ENCODE measurements at regions not wholly inside any gene's neighbourhood (a gene's known extent, or its start where the extent isn't known, plus 50 kb on each side); places are given as distances from the start of the nearest gene placed in this dataset.

DNA sequence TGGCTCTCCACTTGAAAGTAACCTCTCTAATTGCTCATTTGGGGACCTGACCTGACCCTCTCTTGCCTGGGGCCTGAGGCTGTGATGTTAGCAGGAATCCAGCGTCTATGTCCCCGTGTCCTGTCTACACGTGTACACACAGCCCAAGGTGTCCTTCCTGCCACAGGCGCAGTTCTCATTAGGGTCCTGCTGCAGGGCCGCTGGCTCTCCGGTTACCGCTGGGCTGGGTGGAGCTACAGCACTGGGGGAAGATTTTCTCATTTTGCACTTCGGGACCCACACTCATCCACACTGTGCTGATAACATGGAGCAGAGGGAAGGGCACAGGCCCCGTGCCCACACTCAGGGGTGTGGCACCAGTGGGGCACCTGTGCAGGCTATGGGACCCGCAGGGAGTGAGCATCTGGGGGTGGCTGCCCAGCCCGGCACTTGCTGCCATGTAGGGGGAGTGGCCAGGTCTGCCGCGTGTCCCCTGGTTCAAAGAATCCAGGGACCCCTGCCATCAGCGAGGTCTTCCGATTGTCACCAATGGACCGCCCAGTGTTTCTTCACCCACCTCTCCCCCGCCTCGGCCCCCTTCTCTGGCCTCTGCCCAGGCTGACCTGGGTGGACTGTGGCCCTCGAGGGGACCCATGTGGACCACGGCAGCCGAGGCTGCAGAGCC lies 98.7 kb upstream of the SFSWAP start:
- H2BK5ac ChIP-seq (ENCODE audit: low read depth, low read length) = no peak overlapping the region
- WGBS, 2 experiments (ENCODE audit: extremely low coverage in 1 of 2, insufficient coverage in 1 of 2, insufficient read length in 1 of 2, insufficient replicate concordance in 2 of 2, low coverage in 1 of 2, low lambda C conversion rate in 2 of 2, missing lambda C conversion rate in 1 of 2) = 91% methylated on average over 18 of the region's 21 CpGs; no CpG with 5 or more reads in 1 of the 2 experiments
- no peak overlapping the region for H3K27ac ChIP-seq (ENCODE audit: low read depth, low read length)
- H3K36me3 ChIP-seq (ENCODE audit: control insufficient read depth in 2 of 4, insufficient read depth in 4 of 4, low read length in 3 of 4) = no peaks in the 10 kb centered on the region
- ChIA-PET CTCF (ENCODE audit: partially characterized antibody) (no interaction called here), POLR2A (ENCODE audit: partially characterized antibody) (no interaction called here)
- TF ChIP-seq TAF7 (optimal IDR thresholded peaks at IDR 0.05; ENCODE audit: borderline replicate concordance, low read depth, low read length) = no peak
- TF ChIP-seq TBP (IDR thresholded peaks at IDR 0.05; ENCODE audit: low read depth, low read length) = no peak
- no peak for TF ChIP-seq CTBP2 (IDR thresholded peaks at IDR 0.05; ENCODE audit: borderline replicate concordance, insufficient read depth, insufficient read length, low read length)
- TF ChIP-seq TCF12 (IDR thresholded peaks at IDR 0.05; ENCODE audit: low read depth, low read length) = no peak
- no peak for TF ChIP-seq CBX8 (IDR thresholded peaks at IDR 0.05; ENCODE audit: borderline replicate concordance, low read depth, low read length)
- no peak for TF ChIP-seq SIN3A (conservative IDR thresholded peaks at IDR 0.05 in 1 of 2, IDR thresholded peaks at IDR 0.05 in 1 of 2; ENCODE audit: low read depth in 1 of 2, low read length in 2 of 2)
- no peak for TF ChIP-seq NRF1 (IDR thresholded peaks at IDR 0.05; ENCODE audit: low read depth, low read length)
- TF ChIP-seq POLR2A (IDR thresholded peaks at IDR 0.05; ENCODE audit: control extremely low read depth in 1 of 2, low read depth in 2 of 2, low read length in 2 of 2) = no peak
- no peak for TF ChIP-seq CEBPB (IDR thresholded peaks at IDR 0.05; ENCODE audit: low read depth, low read length)
- TF ChIP-seq SIX5 (IDR thresholded peaks at IDR 0.05; ENCODE audit: low read depth, low read length) = no peak
- no peak for TF ChIP-seq FOSL1 (IDR thresholded peaks at IDR 0.05; ENCODE audit: insufficient read depth, low read depth, low read length)
- TF ChIP-seq BRCA1 (IDR thresholded peaks at IDR 0.05; ENCODE audit: low read depth, low read length) = no peak
- no peak for TF ChIP-seq GTF2F1 (IDR thresholded peaks at IDR 0.05; ENCODE audit: borderline replicate concordance, low read depth, low read length)
- TF ChIP-seq SRF (IDR thresholded peaks at IDR 0.05; ENCODE audit: low read depth, low read length) = no peak
- H4K8ac ChIP-seq (ENCODE audit: extremely low read depth, insufficient read depth, low read length) = no peak overlapping the region
- no peak overlapping the region for H3K56ac ChIP-seq (replicated peaks; ENCODE audit: insufficient read length, low read depth, low read length)
- H3K18ac ChIP-seq (ENCODE audit: extremely low read depth, low read length) = no peak overlapping the region
- H3K79me1 ChIP-seq (ENCODE audit: low read depth, low read length) = no peaks in the 10 kb centered on the region
- no peaks in the 10 kb centered on the region for H3K23me2 ChIP-seq (ENCODE audit: low read depth, low read length)
- H3K9ac ChIP-seq (replicated peaks in 1 of 4; ENCODE audit: extremely low read depth in 1 of 4, low read depth in 3 of 4, low read length in 3 of 4) = no peak overlapping the region
- FAIRE-seq (no peak), DNase-seq (ENCODE audit: low read depth in 1 of 2, low spot score in 2 of 2) (no peak)
- H3K9me3 ChIP-seq (ENCODE audit: insufficient read depth in 2 of 2, low read depth in 1 of 2, low read length in 1 of 2) = no peaks in the 10 kb centered on the region
- H2BK15ac ChIP-seq (ENCODE audit: low read length) = no peak overlapping the region
- H2BK20ac ChIP-seq (ENCODE audit: low read length) = no peak overlapping the region
- no peak overlapping the region for H3K4ac ChIP-seq (replicated peaks; ENCODE audit: insufficient read length, low read depth, low read length)
- H3K27me3 ChIP-seq (replicated peaks in 1 of 4; ENCODE audit: control insufficient read depth in 3 of 4, extremely low read depth in 1 of 4, insufficient read depth in 3 of 4, low read length in 3 of 4) = no peaks in the 10 kb centered on the region; a peak in 1 of 7 replicates
- H4K91ac ChIP-seq (replicated peaks; ENCODE audit: insufficient read length, low read length) = no peak overlapping the region
- no peak overlapping the region for H3K4me2 ChIP-seq (ENCODE audit: insufficient read depth in 1 of 2, low read depth in 2 of 2, low read length in 2 of 2)
- no peak overlapping the region for H2AK5ac ChIP-seq (ENCODE audit: low read depth, low read length)
- no peak overlapping the region for H2BK12ac ChIP-seq (ENCODE audit: low read depth, low read length)
- peaks cover 0 to 8% (median 0%) of the 10 kb centered on the region in 4 experiments; a peak in 5 of 7 replicates for H3K4me1 ChIP-seq (replicated peaks in 1 of 4; ENCODE audit: control insufficient read depth in 3 of 4, insufficient read depth in 4 of 4, low read length in 3 of 4)
- no peak overlapping the region for H2AFZ ChIP-seq (ENCODE audit: low read length)
- H4K20me1 ChIP-seq (replicated peaks in 1 of 2; ENCODE audit: control insufficient read depth in 1 of 2, insufficient read depth in 2 of 2, low read length in 2 of 2) = no peaks in the 10 kb centered on the region
- H2BK120ac ChIP-seq (replicated peaks; ENCODE audit: low read depth, low read length) = no peak overlapping the region
- H4K5ac ChIP-seq (ENCODE audit: insufficient read length, low read depth, low read length) = no peak overlapping the region
- H3K14ac ChIP-seq (ENCODE audit: insufficient read length) = no peak overlapping the region
- no peaks in the 10 kb centered on the region for H3K79me2 ChIP-seq (ENCODE audit: control insufficient read depth in 1 of 2, insufficient read depth in 2 of 2, low read length in 2 of 2)
- H3K4me3 ChIP-seq (ENCODE audit: extremely low read depth in 1 of 4, insufficient read depth in 2 of 4, low read depth in 3 of 4, low read length in 4 of 4) = no peak overlapping the region
- H3K23ac ChIP-seq (ENCODE audit: insufficient read length) = no peak overlapping the region

All from H1 (cell line).